Endothelial cell of umbilical vein (primary cell): ENCODE measurements at regions not wholly inside any gene's neighbourhood (a gene's known extent, or its start where the extent isn't known, plus 50 kb on each side); places are given as distances from the start of the nearest gene placed in this dataset.

Experiments
- BruUV-seq: library from RNA; stranded (reverse); fragments of 400-500 nt; replicated peaks from 2 replicates; lab custom pipeline; 2021; lab: Mats Ljungman, UMichigan
- CTCF ChIA-PET: fragments of 300-600, 350-600 bp; sonication (Branson Sonifier 250); formaldehyde crosslinking; loops from one replicate; lab custom pipeline; 2021; ENCODE audit warnings: antibody characterized with exemption, inconsistent platforms; lab: Charles Lee
- POLR2A ChIA-PET: fragments of 300-600, 350-600 bp; sonication (Branson Sonifier 250); formaldehyde crosslinking; loops from one replicate; lab custom pipeline; 2021; ENCODE audit warnings: antibody characterized with exemption, inconsistent platforms; lab: Charles Lee
- DNase-seq: peaks from one replicate; pipeline ENCODE4 v3.0.0-alpha.2; 2011; ENCODE audit warnings: low read depth, low spot score
- FAIRE-seq: peaks from 2 replicates; lab custom pipeline; 2011; peaks lifted over from hg19 to GRCh38; lab: Jason Lieb, UNC
- H2AFZ ChIP-seq: 2 replicates; pipeline ENCODE4 v1.6.0; 2012; ENCODE audit warnings: low read depth, low read length, control low read depth, inconsistent platforms
- H3K27ac ChIP-seq: 2 replicates; pipeline ENCODE4 v1.5.1; 2011; ENCODE audit warnings: low read depth, mild to moderate bottlenecking, control low read depth, low read length, moderate library complexity; ENCODE audit not compliant: insufficient read depth
- H3K27me3 ChIP-seq, 2 experiments: 2 replicates each; pipeline versions ENCODE4 v1.6.0 to v1.6.1; 2011; ENCODE audit warnings: low read length in 2 of 2, mixed read lengths in 1 of 2; ENCODE audit not compliant: control insufficient read depth in 2 of 2, insufficient read depth in 2 of 2
- H3K36me3 ChIP-seq, 2 experiments: 2 replicates in 1 of 2; 3 replicates in 1 of 2; pipeline ENCODE4 v1.5.1; 2011; ENCODE audit warnings: low read length in 2 of 2, mild to moderate bottlenecking in 1 of 2, moderate library complexity in 1 of 2; ENCODE audit not compliant: control insufficient read depth in 2 of 2, insufficient read depth in 2 of 2; ENCODE audit errors: extremely low read depth in 1 of 2
- H3K4me1 ChIP-seq: 3 replicates; pipeline ENCODE4 v1.5.1; 2011; ENCODE audit warnings: mild to moderate bottlenecking, low read length; ENCODE audit not compliant: control insufficient read depth, insufficient read depth; ENCODE audit errors: extremely low read depth
- H3K4me2 ChIP-seq: 2 replicates; pipeline ENCODE4 v1.6.1; 2011; ENCODE audit warnings: low read length, control low read depth, mixed read lengths; ENCODE audit not compliant: insufficient read depth
- H3K4me3 ChIP-seq, 3 experiments: fragments of 200-600 bp in 1 of 3; sonication (generic), shearing (Covaris generic) in 1 of 3; replicated peaks in 1 of 3; 2 replicates each; pipeline ENCODE4 v1.5.1; 2011 to 2016; ENCODE audit warnings: control low read depth in 3 of 3, low read length in 3 of 3, mild to moderate bottlenecking in 2 of 3, inconsistent platforms in 1 of 3, low read depth in 1 of 3, moderate library complexity in 1 of 3; ENCODE audit not compliant: insufficient read depth in 1 of 3
- H3K79me2 ChIP-seq: 2 replicates; pipeline ENCODE4 v1.6.0; 2012; ENCODE audit warnings: low read length, inconsistent platforms; ENCODE audit not compliant: control insufficient read depth, insufficient read depth
- H3K9ac ChIP-seq: replicated peaks from 2 replicates; pipeline ENCODE3; 2011; ENCODE audit warnings: low read length, control low read depth; ENCODE audit not compliant: insufficient read depth; ENCODE audit errors: extremely low read depth
- H3K9me1 ChIP-seq: replicated peaks from 3 replicates; pipeline ENCODE4 v1.6.0; 2011; ENCODE audit warnings: mild to moderate bottlenecking, low read length; ENCODE audit not compliant: control insufficient read depth, insufficient read depth; ENCODE audit errors: extremely low read depth
- H3K9me3 ChIP-seq: replicated peaks from 2 replicates; pipeline ENCODE4 v1.5.1; 2012; ENCODE audit warnings: low read length, inconsistent platforms; ENCODE audit not compliant: control insufficient read depth, insufficient read depth
- H4K20me1 ChIP-seq: replicated peaks from 2 replicates; pipeline ENCODE3; 2011; ENCODE audit warnings: mild to moderate bottlenecking, low read length; ENCODE audit not compliant: control insufficient read depth, insufficient read depth; ENCODE audit errors: extremely low read depth
- EZH2 ChIP-seq: IDR thresholded peaks from 2 replicates; pipeline ENCODE4 v1.6.1; 2012; ENCODE audit warnings: borderline replicate concordance, low read depth, mild to moderate bottlenecking, moderate library complexity, low read length, inconsistent platforms; ENCODE audit not compliant: severe bottlenecking
- FOS ChIP-seq: IDR thresholded peaks from 2 replicates; pipeline ENCODE4 v1.6.1; 2011; ENCODE audit warnings: mild to moderate bottlenecking, low read length, moderate library complexity, borderline replicate concordance; ENCODE audit not compliant: insufficient read depth
- GATA2 ChIP-seq: IDR thresholded peaks from 2 replicates; pipeline ENCODE4 v1.7.0; 2011; ENCODE audit warnings: low read depth, mild to moderate bottlenecking, moderate library complexity, mixed read lengths, low read length; ENCODE audit not compliant: insufficient read length, insufficient read depth
- JUN ChIP-seq: IDR thresholded peaks from 2 replicates; pipeline ENCODE4 v1.6.1; 2011; ENCODE audit warnings: borderline replicate concordance, low read depth; ENCODE audit not compliant: insufficient read length, insufficient read depth
- MAX ChIP-seq: IDR thresholded peaks from 2 replicates; pipeline ENCODE4 v1.6.1; 2011; ENCODE audit not compliant: insufficient read depth, insufficient read length
- MYC ChIP-seq: IDR thresholded peaks from one replicate; pipeline ENCODE4 v1.6.1; 2011; ENCODE audit warnings: mild to moderate bottlenecking, low read depth, low read length
- POLR2A ChIP-seq: IDR thresholded peaks from 2 replicates; pipeline ENCODE4 v1.6.1; 2012; ENCODE audit warnings: low read depth, mild to moderate bottlenecking, control low read depth, low read length
- POLR2AphosphoS5 ChIP-seq: IDR thresholded peaks from 2 replicates; pipeline ENCODE4 v1.6.1; 2012; ENCODE audit warnings: low read depth, mild to moderate bottlenecking, control low read depth, low read length, moderate library complexity; ENCODE audit not compliant: insufficient read depth
- dilution Hi-C: fragments of 300-500 bp; cut with MboI; formaldehyde crosslinking; loops from one replicate; pipeline ENCODE4 v1.15.0; 2019; ENCODE audit warnings: low sequenced_read_pairs; ENCODE audit not compliant: extremely low pct_ligation_motif_present
- intact Hi-C: fragments of 100-400 bp; cut with micrococcal nuclease; formaldehyde crosslinking; loops from one replicate; pipeline ENCODE4 v1.10.0; 2022
- TF ChIP-seq, protein P1 (sequence below), 2 donors: IDR thresholded peaks; 1 replicate in 1 of 2; 2 replicates in 1 of 2; pipeline ENCODE4 v1.5.1; 2011; ENCODE audit warnings: low read length in 2 of 2, mild to moderate bottlenecking in 2 of 2, moderate library complexity in 2 of 2, control low read depth in 1 of 2, inconsistent platforms in 1 of 2, low read depth in 1 of 2; ENCODE audit not compliant: insufficient read depth in 1 of 2; ENCODE audit errors: extremely low read depth in 1 of 2

- Histone ChIP-seq H3K4me3 (no peak overlapping the region), H2AFZ (no peak overlapping the region), H3K9me1 (no peaks in the 10 kb centered on the region), H4K20me1 (no peaks in the 10 kb centered on the region), H3K36me3 (no peaks in the 10 kb centered on the region), H3K27me3 (no peaks in the 10 kb centered on the region), H3K9ac (no peak overlapping the region), H3K79me2 (no peaks in the 10 kb centered on the region), H3K9me3 (no peaks in the 10 kb centered on the region), H3K27ac (no peak overlapping the region), H3K4me2 (no peak overlapping the region), H3K4me1 (no peaks in the 10 kb centered on the region)
- dilution Hi-C loops (no loop called here), intact Hi-C loops (no loop called here)
- POLR2A ChIA-PET, result no interaction called here
- TF ChIP-seq GATA2 (no peak), POLR2A (no peak), JUN (no peak), MYC (no peak), EZH2 (no peak), MAX (no peak), FOS (no peak), POLR2AphosphoS5 (no peak)
- TF ChIP-seq, protein P1, sequence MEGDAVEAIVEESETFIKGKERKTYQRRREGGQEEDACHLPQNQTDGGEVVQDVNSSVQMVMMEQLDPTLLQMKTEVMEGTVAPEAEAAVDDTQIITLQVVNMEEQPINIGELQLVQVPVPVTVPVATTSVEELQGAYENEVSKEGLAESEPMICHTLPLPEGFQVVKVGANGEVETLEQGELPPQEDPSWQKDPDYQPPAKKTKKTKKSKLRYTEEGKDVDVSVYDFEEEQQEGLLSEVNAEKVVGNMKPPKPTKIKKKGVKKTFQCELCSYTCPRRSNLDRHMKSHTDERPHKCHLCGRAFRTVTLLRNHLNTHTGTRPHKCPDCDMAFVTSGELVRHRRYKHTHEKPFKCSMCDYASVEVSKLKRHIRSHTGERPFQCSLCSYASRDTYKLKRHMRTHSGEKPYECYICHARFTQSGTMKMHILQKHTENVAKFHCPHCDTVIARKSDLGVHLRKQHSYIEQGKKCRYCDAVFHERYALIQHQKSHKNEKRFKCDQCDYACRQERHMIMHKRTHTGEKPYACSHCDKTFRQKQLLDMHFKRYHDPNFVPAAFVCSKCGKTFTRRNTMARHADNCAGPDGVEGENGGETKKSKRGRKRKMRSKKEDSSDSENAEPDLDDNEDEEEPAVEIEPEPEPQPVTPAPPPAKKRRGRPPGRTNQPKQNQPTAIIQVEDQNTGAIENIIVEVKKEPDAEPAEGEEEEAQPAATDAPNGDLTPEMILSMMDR (IDR thresholded peaks at IDR 0.05; ENCODE audit: extremely low read depth in 1 of 2, insufficient read depth in 1 of 2, low read depth in 1 of 2, low read length in 2 of 2), result no peak
- DNase-seq (no peak), FAIRE-seq (no peak)
- CTCF ChIA-PET, result no interaction called here
- BruUV-seq, result no TSS peak
These were observed 1093.6 kb downstream of the TECRL start for GRCh38 chr4:63315651-63316050.
